Activated T-cell treated with anti-CD3 and anti-CD28 coated beads, Interleukin-2, amount 50 U/mL, for 24 hours (primary cell): ENCODE measurements at regions not wholly inside any gene's neighbourhood (a gene's known extent, or its start where the extent isn't known, plus 50 kb on each side); places are given as distances from the start of the nearest gene placed in this dataset.

ENCODE experiments used
- DNase-seq: peaks from one replicate; pipeline ENCODE4 v3.0.0-alpha.2; 2020
- H3K27ac Mint-ChIP-seq: 2 replicates; pipeline ENCODE4 v1.8.0; 2020; ENCODE audit warnings: mild to moderate bottlenecking, mixed read lengths
- H3K27me3 Mint-ChIP-seq: 2 replicates; pipeline ENCODE4 v1.8.0; 2020; ENCODE audit warnings: mixed read lengths
- H3K36me3 Mint-ChIP-seq: 2 replicates; pipeline ENCODE4 v1.8.0; 2020; ENCODE audit warnings: low read depth, mixed read lengths
- H3K4me1 Mint-ChIP-seq: 2 replicates; pipeline ENCODE4 v1.8.0; 2020; ENCODE audit warnings: low read depth, mixed read lengths
- H3K4me3 Mint-ChIP-seq: 2 replicates; pipeline ENCODE4 v1.8.0; 2020; ENCODE audit warnings: mild to moderate bottlenecking, moderate library complexity, mixed read lengths
- H3K9me3 Mint-ChIP-seq: 2 replicates; pipeline ENCODE4 v1.8.0; 2020; ENCODE audit warnings: mixed read lengths

DNA sequence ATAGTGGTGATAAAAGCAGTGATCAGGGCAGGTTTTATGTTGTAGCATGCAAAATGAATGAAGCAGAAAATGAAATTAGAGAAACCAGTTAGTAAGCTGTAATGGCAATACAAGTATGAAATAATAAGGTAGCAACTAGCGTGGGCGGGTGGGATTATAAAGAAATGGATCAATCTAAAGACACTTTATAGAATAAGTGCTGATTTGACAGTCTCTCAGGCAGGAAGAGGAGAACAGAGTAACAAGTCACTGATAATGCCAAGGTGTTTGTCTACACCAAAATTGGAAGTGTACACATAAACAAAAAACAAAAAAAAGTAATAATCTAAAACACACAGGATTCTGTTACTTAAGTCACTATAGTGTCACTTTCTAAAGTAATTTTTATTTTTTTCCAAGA, 51.0 kb upstream of the PCBP1 start:
- Mint-ChIP-seq H3K27ac (peak overlapping the region; percentile 0), H3K4me1 (peaks cover 9% of the 10 kb centered on the region), H3K36me3 (peaks cover 5% of the 10 kb centered on the region), H3K27me3 (no peaks in the 10 kb centered on the region), H3K9me3 (no peaks in the 10 kb centered on the region), H3K4me3 (no peak overlapping the region)
- no peak for DNase-seq

DNA sequence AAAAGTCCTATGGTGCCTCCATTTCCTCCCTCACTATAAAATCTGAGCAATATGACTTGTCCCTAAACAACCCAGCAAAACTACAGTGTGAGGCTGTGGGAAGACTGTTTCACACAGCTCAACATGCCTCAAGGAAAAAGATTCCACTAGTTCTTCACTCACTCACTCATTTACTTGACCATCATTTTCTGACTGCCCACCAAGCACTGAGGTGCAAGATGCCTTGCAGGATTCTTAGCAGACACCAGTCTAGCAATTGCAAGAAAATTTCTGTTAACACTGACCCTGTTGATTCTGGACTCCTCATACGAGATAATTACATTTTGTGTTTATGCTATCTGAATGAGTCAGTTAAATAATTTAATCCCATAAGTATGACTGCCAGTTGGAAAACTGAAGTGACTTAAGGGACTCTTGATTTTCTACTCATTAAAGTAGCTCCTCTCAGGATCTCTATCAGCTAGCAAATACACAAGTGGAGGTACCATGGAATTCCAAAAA, 51.9 kb upstream of the PCBP1 start:
- no peak for DNase-seq
- peaks cover 8% of the 10 kb centered on the region for H3K36me3 Mint-ChIP-seq
- H3K27ac Mint-ChIP-seq: no peak overlapping the region
- no peaks in the 10 kb centered on the region for H3K27me3 Mint-ChIP-seq
- no peaks in the 10 kb centered on the region for H3K9me3 Mint-ChIP-seq
- no peak overlapping the region for H3K4me3 Mint-ChIP-seq
- peaks cover 9% of the 10 kb centered on the region for H3K4me1 Mint-ChIP-seq

DNA sequence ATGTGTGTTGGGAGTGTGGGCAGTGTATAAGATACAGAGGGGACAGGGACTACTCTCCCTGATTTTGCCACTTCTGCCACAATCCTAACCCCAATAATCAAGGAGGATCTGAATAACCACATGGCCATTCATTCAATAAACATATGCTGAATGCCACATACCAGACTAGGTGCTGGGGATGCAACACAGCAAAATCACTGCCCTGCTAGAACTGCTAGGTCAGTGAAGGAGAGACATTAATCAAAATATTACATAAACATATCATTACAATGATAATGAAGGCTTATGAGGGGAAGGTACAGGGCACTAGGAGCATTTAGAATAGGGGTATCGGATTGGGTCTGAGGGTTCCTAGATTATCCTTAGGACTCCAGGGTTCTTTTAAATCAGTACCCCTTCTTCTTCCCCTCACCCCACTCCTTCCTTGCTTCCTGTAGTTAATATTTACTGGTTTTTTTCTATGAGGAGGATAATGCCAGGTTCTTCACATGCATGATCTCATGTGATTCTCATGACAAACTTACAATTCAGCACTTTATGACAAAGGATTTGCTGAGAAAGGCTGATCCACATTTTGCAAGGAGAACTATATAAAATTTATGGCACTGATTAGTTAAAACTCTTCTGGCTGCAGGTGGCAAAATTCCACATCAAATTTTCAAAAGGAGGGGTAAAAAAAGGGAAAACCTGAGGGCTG, 56.4 kb upstream of the PCBP1 start:
- H3K27ac Mint-ChIP-seq: no peak overlapping the region
- H3K27me3 Mint-ChIP-seq: no peaks in the 10 kb centered on the region
- H3K9me3 Mint-ChIP-seq: no peaks in the 10 kb centered on the region

DNA sequence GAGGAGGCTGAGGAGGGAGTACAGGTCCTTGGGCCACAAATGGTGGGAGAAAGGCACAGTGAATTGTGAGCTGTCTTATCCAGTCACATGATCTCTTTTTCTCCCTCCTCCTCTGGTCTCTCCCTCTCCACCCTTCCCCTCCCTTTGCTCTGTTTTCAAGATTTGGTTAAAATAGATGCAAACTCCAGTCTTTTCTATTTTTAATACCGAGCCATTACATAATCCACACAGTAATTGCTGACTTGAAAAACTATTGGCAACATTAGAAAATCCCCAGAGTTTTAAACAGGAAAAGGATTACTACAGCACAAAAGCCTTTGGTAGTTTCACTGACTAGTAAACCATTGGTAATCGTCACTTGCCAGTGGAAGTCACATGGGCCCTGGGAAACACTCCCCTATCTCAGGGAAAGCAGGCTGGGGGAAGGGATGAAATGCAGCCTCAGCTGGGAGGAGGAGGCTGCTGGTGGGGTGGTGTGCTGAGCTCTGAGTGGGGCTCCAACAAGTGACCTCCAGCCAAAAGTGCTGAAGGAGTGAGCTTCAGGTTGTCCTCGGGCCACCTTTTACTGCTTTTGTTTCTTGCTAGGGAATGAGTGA, 57.4 kb upstream of the PCBP1 start:
- Mint-ChIP-seq H3K27ac (no peak overlapping the region), H3K36me3 (peaks cover 13% of the 10 kb centered on the region), H3K9me3 (no peaks in the 10 kb centered on the region), H3K4me1 (no peaks in the 10 kb centered on the region), H3K27me3 (no peaks in the 10 kb centered on the region), H3K4me3 (no peak overlapping the region)
- DNase-seq: no peak

More for the DNA sequence above, 56.4 kb upstream of the PCBP1 start:
- peaks cover 9% of the 10 kb centered on the region for H3K36me3 Mint-ChIP-seq
- no peak for DNase-seq
- H3K4me3 Mint-ChIP-seq: no peak overlapping the region
- peaks cover 4% of the 10 kb centered on the region for H3K4me1 Mint-ChIP-seq

DNA sequence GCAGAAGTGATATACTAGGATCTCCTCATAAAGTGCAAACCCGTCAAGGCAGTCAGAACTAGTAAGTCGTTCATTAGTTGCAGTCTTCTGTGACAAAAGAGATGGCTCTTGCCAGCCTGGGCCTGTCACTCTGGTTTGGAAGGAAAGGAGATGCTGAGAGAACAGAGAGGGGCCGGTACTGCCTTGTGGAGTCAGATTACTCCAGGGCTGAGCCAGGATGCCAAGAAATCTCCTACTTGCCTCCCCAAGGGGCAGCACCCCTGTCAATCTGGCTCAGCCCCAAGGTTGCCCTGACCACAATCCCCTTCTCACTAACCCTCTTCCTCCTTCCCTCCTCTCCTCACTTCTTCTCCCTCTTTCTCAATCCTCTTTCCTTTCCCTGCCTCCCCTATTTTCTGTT, 62.9 kb upstream of the ASPRV1 start:
- no peaks in the 10 kb centered on the region for H3K4me1 Mint-ChIP-seq
- peaks cover 10% of the 10 kb centered on the region for H3K36me3 Mint-ChIP-seq
- no peak overlapping the region for H3K27ac Mint-ChIP-seq
- H3K4me3 Mint-ChIP-seq: no peak overlapping the region
- DNase-seq: no peak
- no peaks in the 10 kb centered on the region for H3K27me3 Mint-ChIP-seq
- no peaks in the 10 kb centered on the region for H3K9me3 Mint-ChIP-seq

DNA sequence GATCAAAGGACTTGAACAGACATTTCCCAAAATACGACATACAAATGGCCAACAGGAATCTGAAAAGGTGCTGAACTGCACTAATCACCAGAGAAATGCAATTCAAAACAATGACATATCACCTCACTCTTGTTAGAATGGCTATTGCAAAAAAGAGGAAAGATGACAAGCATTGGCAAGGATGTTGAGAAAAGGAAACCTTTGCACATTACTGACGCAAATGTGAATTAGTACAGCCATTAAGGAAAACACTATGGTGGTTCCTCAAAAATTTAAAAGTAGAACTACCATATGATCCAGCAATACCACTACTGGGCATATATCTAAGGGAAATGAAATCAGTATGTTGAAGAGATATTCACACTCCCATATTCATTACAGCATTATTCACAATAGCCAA, 57.7 kb upstream of the ASPRV1 start:
- Mint-ChIP-seq H3K27ac (no peak overlapping the region), H3K9me3 (peaks cover 4% of the 10 kb centered on the region), H3K27me3 (no peaks in the 10 kb centered on the region), H3K36me3 (peaks cover 36% of the 10 kb centered on the region), H3K4me3 (no peak overlapping the region), H3K4me1 (peaks cover 14% of the 10 kb centered on the region)
- no peak for DNase-seq

DNA sequence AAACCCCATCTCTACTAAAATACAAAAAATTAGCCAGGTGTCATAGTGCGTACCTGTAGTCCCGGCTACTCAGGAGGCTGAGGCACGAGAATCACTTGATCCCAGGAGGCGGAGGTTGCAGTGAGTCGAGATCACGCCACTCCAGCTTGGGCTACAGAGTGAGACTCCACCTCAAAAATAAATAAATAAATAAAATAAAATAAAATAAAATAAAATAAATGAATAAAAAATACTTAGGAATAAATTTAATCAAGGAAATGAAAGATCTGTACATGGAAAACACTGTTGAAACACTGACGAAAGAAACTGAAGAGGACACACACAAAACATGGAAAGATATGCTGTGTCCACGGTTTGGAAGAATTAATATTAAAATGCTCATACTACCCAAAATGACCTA, 56.5 kb upstream of the ASPRV1 start:
- H3K4me1 Mint-ChIP-seq: peaks cover 15% of the 10 kb centered on the region
- H3K4me3 Mint-ChIP-seq: no peak overlapping the region
- peaks cover 4% of the 10 kb centered on the region for H3K9me3 Mint-ChIP-seq
- no peaks in the 10 kb centered on the region for H3K27me3 Mint-ChIP-seq
- peaks cover 41% of the 10 kb centered on the region for H3K36me3 Mint-ChIP-seq
- H3K27ac Mint-ChIP-seq: no peak overlapping the region
- DNase-seq: no peak

DNA sequence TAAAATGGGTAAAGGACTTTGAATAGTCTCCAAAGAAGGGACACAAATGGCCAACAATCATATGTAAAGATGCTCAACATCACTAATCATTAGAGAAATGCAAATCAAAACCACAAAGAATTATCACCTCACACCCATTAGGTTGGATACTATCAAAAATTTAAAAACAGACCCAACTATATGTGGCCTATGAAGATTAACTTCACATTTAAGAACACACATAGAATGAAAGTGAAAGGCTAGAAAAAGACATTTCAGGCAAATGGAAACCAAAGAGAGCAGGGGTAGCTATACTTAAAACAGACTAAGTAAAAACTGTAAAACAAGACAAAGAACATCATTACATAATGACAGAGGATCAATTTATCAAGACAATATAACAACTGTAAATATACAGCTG, 53.5 kb upstream of the ASPRV1 start:
- peaks cover 22% of the 10 kb centered on the region for H3K4me1 Mint-ChIP-seq
- H3K9me3 Mint-ChIP-seq: peaks cover 4% of the 10 kb centered on the region
- no peak overlapping the region for H3K27ac Mint-ChIP-seq
- H3K36me3 Mint-ChIP-seq: peaks cover 37% of the 10 kb centered on the region
- no peaks in the 10 kb centered on the region for H3K27me3 Mint-ChIP-seq
- no peak overlapping the region for H3K4me3 Mint-ChIP-seq
- no peak for DNase-seq

DNA sequence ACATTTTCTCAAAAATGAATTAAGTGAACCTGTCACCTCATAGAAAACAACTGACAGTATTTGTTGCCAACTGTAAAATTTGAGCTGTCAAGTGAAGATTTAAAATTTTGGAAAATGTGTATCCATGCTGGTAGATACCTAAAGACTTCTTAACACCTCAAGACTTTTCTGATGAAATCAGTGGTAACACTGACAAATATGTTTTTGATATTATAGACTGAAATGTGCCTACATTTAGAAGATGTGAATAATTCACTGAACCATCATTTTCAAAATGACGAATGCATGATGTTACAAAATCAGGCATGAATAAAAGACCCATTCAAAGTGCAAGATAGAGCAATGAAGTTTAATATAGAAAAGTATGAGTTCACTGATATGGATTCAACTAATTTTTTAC, 51.5 kb upstream of the ASPRV1 start:
- Mint-ChIP-seq H3K4me1 (peaks cover 16% of the 10 kb centered on the region), H3K36me3 (peaks cover 27% of the 10 kb centered on the region), H3K4me3 (no peak overlapping the region), H3K9me3 (no peaks in the 10 kb centered on the region), H3K27ac (no peak overlapping the region), H3K27me3 (no peaks in the 10 kb centered on the region)
- no peak for DNase-seq

DNA sequence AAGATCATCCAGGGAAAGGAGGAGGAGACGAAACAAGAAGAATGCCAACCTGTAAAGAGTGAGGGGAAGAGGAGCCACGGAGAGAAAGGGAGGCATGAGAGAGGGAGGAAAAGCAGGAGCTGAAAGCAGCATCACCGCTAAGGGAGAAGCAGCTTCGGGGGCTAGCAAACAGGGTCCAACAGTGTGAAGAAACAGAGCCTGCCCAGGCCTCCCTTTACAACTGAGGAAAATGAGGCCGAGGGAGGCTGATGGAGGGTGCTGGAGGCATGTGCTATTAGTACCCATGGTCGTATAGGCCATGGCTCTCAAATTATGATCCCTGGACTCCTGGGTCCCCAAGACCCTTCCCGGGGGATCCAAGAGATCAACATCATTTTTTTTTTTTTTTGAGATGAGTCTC, 50.4 kb upstream of the ASPRV1 start:
- DNase-seq: no peak
- H3K36me3 Mint-ChIP-seq: peaks cover 21% of the 10 kb centered on the region
- H3K4me3 Mint-ChIP-seq: no peak overlapping the region
- H3K4me1 Mint-ChIP-seq: peaks cover 16% of the 10 kb centered on the region
- no peaks in the 10 kb centered on the region for H3K27me3 Mint-ChIP-seq
- H3K9me3 Mint-ChIP-seq: no peaks in the 10 kb centered on the region
- no peak overlapping the region for H3K27ac Mint-ChIP-seq

DNA sequence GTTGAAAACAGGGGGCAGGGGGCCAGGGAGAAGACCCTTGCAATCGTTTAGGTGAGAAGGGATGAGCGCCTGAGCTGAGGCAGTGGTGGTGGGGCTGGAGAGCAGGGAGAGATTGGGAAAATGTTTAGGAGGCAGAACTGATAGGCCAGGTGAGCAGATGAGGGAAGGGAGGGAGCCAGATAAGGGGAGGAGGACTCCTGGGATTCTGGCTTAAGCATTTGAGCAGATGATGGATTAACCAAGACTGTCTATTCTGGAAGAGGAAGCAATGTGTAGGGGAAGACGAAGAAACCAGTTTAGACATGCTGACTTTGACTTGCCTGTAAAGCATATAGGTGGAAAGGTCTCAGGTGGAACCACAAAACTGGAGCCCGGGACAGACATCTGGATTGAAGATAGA, 49.9 kb upstream of the ASPRV1 start:
- Mint-ChIP-seq H3K9me3 (no peaks in the 10 kb centered on the region), H3K27ac (no peak overlapping the region), H3K27me3 (no peaks in the 10 kb centered on the region), H3K36me3 (peaks cover 21% of the 10 kb centered on the region), H3K4me1 (peaks cover 16% of the 10 kb centered on the region), H3K4me3 (no peak overlapping the region)
- no peak for DNase-seq
